Activated CD4-positive, alpha-beta T cell treated with anti-CD3 and anti-CD28 coated beads, Interleukin-2, amount 50 U/mL, for 1 hour (primary cell): ENCODE measurements at regions not wholly inside any gene's neighbourhood (a gene's known extent, or its start where the extent isn't known, plus 50 kb on each side); places are given as distances from the start of the nearest gene placed in this dataset.

Experiments
- DNase-seq: peaks from one replicate; pipeline ENCODE4 v3.0.0-alpha.2; 2020

- DNase-seq = no peak
Observed at GRCh38 chr7:85564861-85565260, 378.0 kb upstream of the SEMA3D start.

- no peak for DNase-seq
Observed at GRCh38 chr7:85561706-85562105, 374.9 kb upstream of the SEMA3D start.

- no peak for DNase-seq
Observed at GRCh38 chr7:85554236-85555178, 367.7 kb upstream of the SEMA3D start.

GRCh38 chr7:85535974-85536729 is 349.3 kb upstream of the SEMA3D start:
- DNase-seq = no peak

- no peak for DNase-seq
Observed at GRCh38 chr7:85529831-85530230, 343.0 kb upstream of the SEMA3D start.

GRCh38 chr7:85529201-85529600 is 342.3 kb upstream of the SEMA3D start:
- no peak for DNase-seq

GRCh38 chr7:85528581-85528980 is 341.7 kb upstream of the SEMA3D start:
- no peak for DNase-seq

- no peak for DNase-seq
Observed at GRCh38 chr7:85525676-85526075, 338.8 kb upstream of the SEMA3D start.

GRCh38 chr7:85522070-85522469 is 335.2 kb upstream of the SEMA3D start:
- DNase-seq = no peak

- DNase-seq = no peak
Observed at GRCh38 chr7:85521108-85521694, 334.3 kb upstream of the SEMA3D start.

- no peak for DNase-seq
Observed at GRCh38 chr7:85520175-85520574, 333.3 kb upstream of the SEMA3D start.

GRCh38 chr7:85516675-85517074 is 329.8 kb upstream of the SEMA3D start:
- no peak for DNase-seq

- DNase-seq = no peak
Observed at GRCh38 chr7:85512790-85513189, 325.9 kb upstream of the SEMA3D start.

GRCh38 chr7:85510287-85510686 is 323.4 kb upstream of the SEMA3D start:
- no peak for DNase-seq

GRCh38 chr7:85509476-85509875 is 322.6 kb upstream of the SEMA3D start:
- no peak for DNase-seq

- DNase-seq = no peak
Observed at GRCh38 chr7:85508642-85509410, 322.0 kb upstream of the SEMA3D start.

GRCh38 chr7:85498031-85498430 is 311.2 kb upstream of the SEMA3D start:
- DNase-seq = no peak

- no peak for DNase-seq
Observed at GRCh38 chr7:85489498-85489897, 302.6 kb upstream of the SEMA3D start.

GRCh38 chr7:85488406-85488805 is 301.6 kb upstream of the SEMA3D start:
- no peak for DNase-seq

GRCh38 chr7:85483177-85483576 is 296.3 kb upstream of the SEMA3D start:
- no peak for DNase-seq

GRCh38 chr7:85480666-85481065 is 293.8 kb upstream of the SEMA3D start:
- no peak for DNase-seq

- no peak for DNase-seq
Observed at GRCh38 chr7:85479918-85480643, 293.2 kb upstream of the SEMA3D start.
